HCT116 (cell line): ENCODE measurements at regions not wholly inside any gene's neighbourhood (a gene's known extent, or its start where the extent isn't known, plus 50 kb on each side); places are given as distances from the start of the nearest gene placed in this dataset.

Experiments used
- ATAC-seq: fragments of 200-7000 bp; cut with Tn5 transposase; 2 replicates; pipeline ENCODE4 v1.9.1; 2020; ENCODE audit warnings: mild to moderate bottlenecking, moderate library complexity
- BruUV-seq: library from RNA; stranded (reverse); fragments of 400-500 nt; replicated peaks from 2 replicates; lab custom pipeline; 2021; lab: Mats Ljungman, UMichigan
- CTCF ChIA-PET: fragments of 300-600 bp; sonication (Branson Sonifier 250); formaldehyde crosslinking; loops from one replicate; lab custom pipeline; 2021; ENCODE audit warnings: antibody characterized with exemption; lab: Charles Lee
- POLR2A ChIA-PET: fragments of 300-600, 350-600 bp; sonication (Branson Sonifier 250); formaldehyde crosslinking; loops from one replicate; lab custom pipeline; 2021; ENCODE audit warnings: antibody characterized with exemption; lab: Charles Lee
- RAD21 ChIA-PET, 2 experiments: fragments of 300-600 bp; sonication (Branson Sonifier 250); formaldehyde crosslinking; loops; one replicate each; lab custom pipeline; 2023; ENCODE audit warnings: low total read pairs in 2 of 2; ENCODE audit not compliant: uncharacterized antibody in 2 of 2, unreplicated experiment in 2 of 2, low non-redundant PET in 1 of 2; lab: Charles Lee
- DNase-seq: peaks from one replicate; pipeline ENCODE4 v3.0.0-alpha.2; 2010; ENCODE audit warnings: low read depth, low spot score
- H2AFZ ChIP-seq: fragments of 200-600 bp; shearing (Covaris generic), sonication (generic); 2 replicates; pipeline ENCODE4 v1.6.1; 2017; ENCODE audit warnings: low read depth, mixed run types, mixed read lengths, antibody characterized with exemption, low read length; ENCODE audit not compliant: poor library complexity, severe bottlenecking
- H3K27ac ChIP-seq: 2 replicates; pipeline ENCODE4 v1.5.1; 2012; ENCODE audit warnings: low read depth, low read length
- H3K27me3 ChIP-seq: fragments of 200-600 bp; sonication (generic); 2 replicates; pipeline ENCODE4 v1.6.1; 2016; ENCODE audit warnings: mixed run types, low read length, mixed read lengths; ENCODE audit not compliant: insufficient read depth
- H3K36me3 ChIP-seq, 2 experiments: fragments of 200-500 bp in 1 of 2; fragments of 200-600 bp in 1 of 2; sonication (Bioruptor generic) in 1 of 2; sonication (generic) in 1 of 2; 2 replicates each; pipeline versions ENCODE4 v1.5.1 to v1.6.1; 2014 to 2016; ENCODE audit warnings: low read length in 2 of 2, inconsistent platforms in 1 of 2, mixed read lengths in 1 of 2, mixed run types in 1 of 2; ENCODE audit not compliant: insufficient read depth in 2 of 2, control insufficient read depth in 1 of 2
- H3K4me1 ChIP-seq, 2 experiments: fragments of 200-600 bp in 1 of 2; sonication (generic) in 1 of 2; 2 replicates each; pipeline versions ENCODE4 v1.5.1 to v1.6.1; 2012 to 2017; ENCODE audit warnings: low read length in 2 of 2, inconsistent platforms in 1 of 2, mild to moderate bottlenecking in 1 of 2, mixed read lengths in 1 of 2, mixed run types in 1 of 2, moderate library complexity in 1 of 2; ENCODE audit not compliant: insufficient read depth in 2 of 2, control insufficient read depth in 1 of 2
- H3K4me2 ChIP-seq: fragments of 200-600 bp; sonication (generic); 2 replicates; pipeline ENCODE4 v1.6.1; 2017; ENCODE audit warnings: mixed run types, low read length, mixed read lengths
- H3K4me3 ChIP-seq, 2 experiments: fragments of 200-600 bp in 1 of 2; sonication (generic) in 1 of 2; replicated peaks in 1 of 2; 2 replicates each; pipeline ENCODE4 v1.5.1; 2011 to 2016; ENCODE audit warnings: low read length in 2 of 2, control low read depth in 1 of 2, low read depth in 1 of 2, mild to moderate bottlenecking in 1 of 2, mixed read lengths in 1 of 2, mixed run types in 1 of 2
- H3K79me2 ChIP-seq: fragments of 200-600 bp; sonication (generic); 2 replicates; pipeline ENCODE4 v1.6.1; 2017; ENCODE audit warnings: mild to moderate bottlenecking, mixed run types, low read length, moderate library complexity, mixed read lengths; ENCODE audit not compliant: insufficient read depth
- H3K9ac ChIP-seq: fragments of 200-600 bp; sonication (generic); 2 replicates; pipeline ENCODE4 v1.6.1; 2016; ENCODE audit warnings: low read length, mixed read lengths
- H3K9me2 ChIP-seq: fragments of 200-600 bp; sonication (generic), shearing (Covaris generic); 2 replicates; pipeline ENCODE4 v1.6.1; 2017; ENCODE audit warnings: mixed run types, mild to moderate bottlenecking, moderate library complexity; ENCODE audit not compliant: insufficient read depth
- H3K9me3 ChIP-seq, 2 experiments: fragments of 200-500 bp in 1 of 2; fragments of 200-600 bp in 1 of 2; sonication (Bioruptor generic) in 1 of 2; sonication (generic) in 1 of 2; 2 replicates each; pipeline ENCODE4 v1.6.1; 2014 to 2017; ENCODE audit warnings: low read length in 2 of 2, mixed read lengths in 2 of 2, inconsistent platforms in 1 of 2, low read depth in 1 of 2, mild to moderate bottlenecking in 1 of 2, mixed run types in 1 of 2, moderate library complexity in 1 of 2; ENCODE audit not compliant: control insufficient read depth in 1 of 2, insufficient read depth in 1 of 2
- H4K20me1 ChIP-seq: fragments of 200-600 bp; sonication (generic), shearing (Covaris generic); 2 replicates; pipeline ENCODE4 v1.6.1; 2017; ENCODE audit warnings: mixed run types, mild to moderate bottlenecking, moderate library complexity; ENCODE audit not compliant: insufficient read depth
- ATF3 ChIP-seq: IDR thresholded peaks from 2 replicates; pipeline ENCODE4 v1.6.1; 2012
- CBX3 ChIP-seq: IDR thresholded peaks from 2 replicates; pipeline ENCODE4 v1.6.1; 2012; ENCODE audit warnings: low read depth
- CTCF ChIP-seq, 3 experiments: fragments of 200-600 bp in 1 of 3; sonication (generic) in 1 of 3; IDR thresholded peaks in 2 of 3; conservative IDR thresholded peaks in 1 of 3; 2 replicates each; pipeline ENCODE4 v1.5.1; 2012 to 2017; ENCODE audit warnings: low read depth in 2 of 3, low read length in 2 of 3, antibody characterized with exemption in 1 of 3, borderline replicate concordance in 1 of 3, control low read depth in 1 of 3, mild to moderate bottlenecking in 1 of 3, mixed read lengths in 1 of 3, mixed run types in 1 of 3, moderate library complexity in 1 of 3; ENCODE audit not compliant: insufficient read depth in 1 of 3
- EGR1 ChIP-seq: IDR thresholded peaks from 2 replicates; pipeline ENCODE4 v1.6.1; 2012; ENCODE audit warnings: low read depth
- ELF1 ChIP-seq: IDR thresholded peaks from 2 replicates; pipeline ENCODE4 v1.6.1; 2012; ENCODE audit warnings: low read depth, borderline replicate concordance
- EZH2 ChIP-seq: fragments of 200-600 bp; sonication (generic); IDR thresholded peaks from 2 replicates; pipeline ENCODE4 v1.6.1; 2017; ENCODE audit warnings: antibody characterized with exemption, mixed run types
- JUND ChIP-seq: IDR thresholded peaks from 2 replicates; pipeline ENCODE4 v1.6.1; 2012
- POLR2A ChIP-seq: IDR thresholded peaks from 2 replicates; pipeline ENCODE4 v1.7.0; 2011; ENCODE audit warnings: borderline replicate concordance; ENCODE audit not compliant: insufficient read depth, insufficient read length; ENCODE audit errors: extremely low read depth
- REST ChIP-seq: IDR thresholded peaks from 2 replicates; pipeline ENCODE4 v1.6.1; 2012; ENCODE audit warnings: low read depth
- SP1 ChIP-seq: IDR thresholded peaks from 2 replicates; pipeline ENCODE4 v1.6.1; 2012; ENCODE audit warnings: low read depth
- SRF ChIP-seq: IDR thresholded peaks from 2 replicates; pipeline ENCODE4 v1.6.1; 2012; ENCODE audit warnings: low read depth
- ZNF274 ChIP-seq: fragments of 200-500 bp; sonication (Bioruptor generic); IDR thresholded peaks from 2 replicates; pipeline ENCODE4 v1.6.1; 2014; ENCODE audit warnings: mild to moderate bottlenecking, low read depth, low read length, inconsistent platforms
- intact Hi-C: fragments of 100-400 bp; cut with micrococcal nuclease; formaldehyde crosslinking; loops from 2 replicates; pipeline ENCODE4 v1.10.0; 2022
- TF ChIP-seq, protein P1 (sequence below): IDR thresholded peaks from 2 replicates; pipeline ENCODE4 v1.6.1; 2011; ENCODE audit warnings: mild to moderate bottlenecking, low read length, moderate library complexity; ENCODE audit not compliant: insufficient replicate concordance; ENCODE audit errors: extremely low read depth

DNA sequence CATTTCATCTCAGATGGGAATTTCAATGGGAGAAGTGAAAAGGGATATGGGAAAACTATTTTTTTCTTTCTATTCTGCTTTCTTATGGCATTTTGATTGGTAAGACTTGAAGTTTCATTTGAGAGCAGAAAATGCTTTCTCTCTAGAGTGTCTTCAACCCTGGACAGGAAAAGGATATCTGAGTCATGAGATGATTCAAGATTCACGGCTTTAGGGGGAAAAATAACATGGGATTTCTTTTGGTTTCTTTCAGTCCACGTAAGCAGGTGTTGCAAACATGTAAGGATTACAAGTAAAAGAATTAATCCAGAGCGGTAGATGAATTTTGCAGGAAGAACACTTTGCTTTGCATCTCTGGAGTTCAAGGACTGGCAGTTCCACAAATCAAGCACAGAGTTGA is 1001.0 kb upstream of the TENM4 start (continued):
- no peak for TF ChIP-seq REST
- no peak for TF ChIP-seq ATF3
- TF ChIP-seq ZNF274 = no peak
- TF ChIP-seq EGR1 = no peak
- TF ChIP-seq SP1 = no peak
- TF ChIP-seq, protein P1, sequence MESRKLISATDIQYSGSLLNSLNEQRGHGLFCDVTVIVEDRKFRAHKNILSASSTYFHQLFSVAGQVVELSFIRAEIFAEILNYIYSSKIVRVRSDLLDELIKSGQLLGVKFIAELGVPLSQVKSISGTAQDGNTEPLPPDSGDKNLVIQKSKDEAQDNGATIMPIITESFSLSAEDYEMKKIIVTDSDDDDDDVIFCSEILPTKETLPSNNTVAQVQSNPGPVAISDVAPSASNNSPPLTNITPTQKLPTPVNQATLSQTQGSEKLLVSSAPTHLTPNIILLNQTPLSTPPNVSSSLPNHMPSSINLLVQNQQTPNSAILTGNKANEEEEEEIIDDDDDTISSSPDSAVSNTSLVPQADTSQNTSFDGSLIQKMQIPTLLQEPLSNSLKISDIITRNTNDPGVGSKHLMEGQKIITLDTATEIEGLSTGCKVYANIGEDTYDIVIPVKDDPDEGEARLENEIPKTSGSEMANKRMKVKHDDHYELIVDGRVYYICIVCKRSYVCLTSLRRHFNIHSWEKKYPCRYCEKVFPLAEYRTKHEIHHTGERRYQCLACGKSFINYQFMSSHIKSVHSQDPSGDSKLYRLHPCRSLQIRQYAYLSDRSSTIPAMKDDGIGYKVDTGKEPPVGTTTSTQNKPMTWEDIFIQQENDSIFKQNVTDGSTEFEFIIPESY = no peak

DNA sequence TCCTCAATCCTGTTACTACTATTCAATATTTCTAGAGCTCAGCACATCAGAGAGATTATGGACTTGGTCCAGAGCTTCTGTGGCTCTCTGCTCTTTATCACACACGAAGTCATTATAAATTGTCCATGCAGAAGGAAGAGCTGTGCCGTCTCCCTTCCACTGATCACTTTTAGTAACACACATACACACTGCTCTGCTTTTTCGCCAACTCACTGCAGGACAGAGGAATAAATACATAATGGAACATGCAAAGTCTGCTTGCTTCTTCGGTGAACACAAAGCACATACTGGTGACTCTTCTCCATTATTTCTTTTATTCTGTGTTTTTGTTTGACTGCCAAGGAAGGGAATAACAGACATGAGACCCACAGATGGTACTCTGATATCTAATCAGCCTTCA is 1000.0 kb upstream of the TENM4 start:
- RAD21 ChIA-PET = no interaction called here
- Histone ChIP-seq H2AFZ (no peak overlapping the region), H3K79me2 (no peaks in the 10 kb centered on the region), H4K20me1 (no peaks in the 10 kb centered on the region), H3K9me3 (peaks cover 0 to 17% of the 10 kb centered on the region in 2 experiments; a peak in 2 of 4 replicates), H3K27ac (no peak overlapping the region), H3K36me3 (no peaks in the 10 kb centered on the region), H3K4me3 (no peak overlapping the region), H3K27me3 (no peaks in the 10 kb centered on the region), H3K9ac (no peak overlapping the region), H3K4me1 (no peaks in the 10 kb centered on the region), H3K4me2 (no peak overlapping the region), H3K9me2 (no peaks in the 10 kb centered on the region)
- CTCF ChIA-PET = no interaction called here
- POLR2A ChIA-PET = no interaction called here
- BruUV-seq = no TSS peak
- DNase-seq (no peak), ATAC-seq (no peak)
- intact Hi-C loops = no loop called here
- TF ChIP-seq CBX3 (no peak), SRF (no peak), POLR2A (no peak), EZH2 (no peak), REST (no peak), ATF3 (no peak), CTCF (IDR thresholded peaks at IDR 0.05 in 2 of 3, conservative IDR thresholded peaks at IDR 0.05 in 1 of 3; ENCODE audit: borderline replicate concordance in 1 of 3, insufficient read depth in 1 of 3, low read depth in 2 of 3, low read length in 2 of 3) (no peak), JUND (no peak), ELF1 (no peak), SP1 (no peak)
